NCI-H2171 (cell line): ENCODE measurements at regions not wholly inside any gene's neighbourhood (a gene's known extent, or its start where the extent isn't known, plus 50 kb on each side); places are given as distances from the start of the nearest gene placed in this dataset.

Source experiments
- DNase-seq: peaks from one replicate; lab custom pipeline; 2025; lab: John Stamatoyannopoulos, UW

GRCh38 chr13:24083141-24083540 is 77.4 kb upstream of the SPATA13 start:
- no peak for DNase-seq

- no peak for DNase-seq
Observed at GRCh38 chr13:24083722-24084421, 76.6 kb upstream of the SPATA13 start.

GRCh38 chr13:24085662-24086061 is 74.9 kb upstream of the SPATA13 start:
- DNase-seq: no peak

GRCh38 chr13:24086642-24087041 is 73.9 kb upstream of the SPATA13 start:
- DNase-seq: no peak

- DNase-seq: no peak
Observed at GRCh38 chr13:24087605-24088225, 72.8 kb upstream of the SPATA13 start.

GRCh38 chr13:24090049-24090448 is 70.5 kb upstream of the SPATA13 start:
- DNase-seq: no peak

GRCh38 chr13:24091080-24091479 is 69.4 kb upstream of the SPATA13 start:
- no peak for DNase-seq

GRCh38 chr13:24092108-24092507 is 68.4 kb upstream of the SPATA13 start:
- no peak for DNase-seq

GRCh38 chr13:24093047-24093446 is 67.5 kb upstream of the SPATA13 start:
- no peak for DNase-seq

- DNase-seq: no peak
Observed at GRCh38 chr13:24096659-24097058, 63.9 kb upstream of the SPATA13 start.

GRCh38 chr13:24097064-24097463 is 63.5 kb upstream of the SPATA13 start:
- DNase-seq: no peak

GRCh38 chr13:24097667-24098066 is 62.9 kb upstream of the SPATA13 start:
- no peak for DNase-seq

- no peak for DNase-seq
Observed at GRCh38 chr13:24099490-24099889, 61.0 kb upstream of the SPATA13 start.

GRCh38 chr13:24100188-24100587 is 60.3 kb upstream of the SPATA13 start:
- DNase-seq: no peak

- DNase-seq: no peak
Observed at GRCh38 chr13:24103782-24104372, 56.6 kb upstream of the SPATA13 start.

- DNase-seq: no peak
Observed at GRCh38 chr13:24104723-24105122, 55.8 kb upstream of the SPATA13 start.

GRCh38 chr13:24106429-24106828 is 54.1 kb upstream of the SPATA13 start:
- DNase-seq: no peak

- DNase-seq: no peak
Observed at GRCh38 chr13:24107955-24108614, 52.4 kb upstream of the SPATA13 start.

GRCh38 chr13:24108615-24108965 is 51.9 kb upstream of the SPATA13 start:
- DNase-seq: no peak

GRCh38 chr13:24110011-24110410 is 50.5 kb upstream of the SPATA13 start:
- DNase-seq: no peak
